Activated CD8-positive, alpha-beta memory T cell treated with anti-CD3 and anti-CD28 coated beads, Interleukin-2, amount 50 U/mL, for 1 hour (primary cell): ENCODE measurements at regions not wholly inside any gene's neighbourhood (a gene's known extent, or its start where the extent isn't known, plus 50 kb on each side); places are given as distances from the start of the nearest gene placed in this dataset.

Experiments used
- DNase-seq: peaks from one replicate; pipeline ENCODE4 v3.0.0-alpha.2; 2020; ENCODE audit errors: extremely low read depth

DNA sequence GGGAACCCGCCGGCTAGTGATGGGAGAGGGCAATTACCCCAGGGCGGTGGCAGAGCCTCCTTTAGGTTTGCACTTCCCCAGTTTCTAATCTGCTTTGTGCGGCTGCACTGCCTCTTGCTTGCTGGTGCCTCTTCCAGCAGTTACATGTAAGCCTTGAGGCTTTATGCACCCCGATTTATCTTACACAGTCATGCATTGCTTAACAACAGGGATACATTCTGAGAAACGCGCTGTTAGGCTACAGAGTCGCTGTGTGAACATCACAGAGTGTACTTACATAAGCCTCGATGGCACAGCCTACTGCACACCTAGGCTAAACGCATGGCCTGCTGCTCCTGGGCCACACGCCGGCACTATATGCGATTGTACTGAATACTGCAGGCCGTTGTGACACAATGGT, 155.6 kb upstream of the MKI67 start:
- DNase-seq: no peak

GRCh38 chr10:128286141-128286761, 160.0 kb upstream of the MKI67 start:
- DNase-seq: no peak

DNA sequence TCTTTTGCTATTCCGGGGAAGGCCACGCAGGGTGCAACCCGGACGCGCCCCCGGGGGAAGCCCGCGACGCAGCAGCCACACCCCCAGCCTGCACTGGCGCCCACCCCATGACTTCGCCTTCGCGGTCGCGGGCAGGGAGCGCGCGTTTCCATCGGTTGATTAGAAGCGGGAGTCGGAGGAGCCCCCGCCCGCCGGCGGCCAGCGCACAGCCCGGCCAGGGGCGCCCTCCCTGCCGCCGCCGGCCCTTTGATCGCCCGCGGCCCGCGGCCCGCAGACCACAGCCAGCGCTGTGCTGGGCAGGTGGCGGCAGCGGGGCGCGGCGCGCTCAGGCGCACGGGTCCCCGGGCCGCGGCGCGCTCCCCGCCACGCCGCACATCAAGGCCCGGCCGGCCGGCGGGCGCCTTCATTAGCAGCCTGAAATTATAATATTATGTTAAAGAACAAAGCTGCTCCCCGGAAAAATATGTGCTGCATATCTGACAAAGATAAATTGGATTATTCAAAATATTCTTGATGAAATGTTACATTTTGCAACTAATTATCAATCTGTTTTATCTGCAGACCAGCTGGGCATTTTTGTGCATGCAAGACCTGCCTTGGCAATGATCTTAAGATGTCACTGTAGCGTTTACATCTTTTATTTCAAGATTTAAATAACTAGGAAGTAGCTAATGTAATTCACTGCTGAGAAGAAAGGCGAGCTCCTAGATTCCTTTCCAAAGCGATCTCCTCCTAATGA, 160.7 kb upstream of the MKI67 start:
- DNase-seq: no peak

DNA sequence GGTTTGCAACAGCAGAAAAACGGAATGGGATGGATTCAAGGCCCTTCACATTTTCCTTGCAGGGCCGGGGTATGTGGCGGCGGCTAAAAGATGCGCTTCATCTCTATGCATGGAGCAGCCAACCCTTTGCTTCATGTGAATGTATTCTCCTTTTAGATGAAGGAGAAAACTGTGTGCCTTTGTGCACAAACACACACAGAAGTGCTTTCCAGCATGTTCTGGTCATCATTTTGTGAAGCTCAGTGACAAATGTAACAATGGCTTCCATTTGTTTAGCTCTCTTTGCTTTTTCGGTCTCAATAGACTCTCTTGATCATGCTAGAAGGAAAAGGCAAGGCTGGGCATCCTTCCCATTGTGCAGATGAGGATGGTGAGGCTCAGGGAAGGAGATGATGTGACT, 161.7 kb upstream of the MKI67 start:
- no peak for DNase-seq

GRCh38 chr10:128289621-128290020, 163.4 kb upstream of the MKI67 start:
- DNase-seq: no peak

GRCh38 chr10:128295003-128295402, 168.8 kb upstream of the MKI67 start:
- DNase-seq: no peak

DNA sequence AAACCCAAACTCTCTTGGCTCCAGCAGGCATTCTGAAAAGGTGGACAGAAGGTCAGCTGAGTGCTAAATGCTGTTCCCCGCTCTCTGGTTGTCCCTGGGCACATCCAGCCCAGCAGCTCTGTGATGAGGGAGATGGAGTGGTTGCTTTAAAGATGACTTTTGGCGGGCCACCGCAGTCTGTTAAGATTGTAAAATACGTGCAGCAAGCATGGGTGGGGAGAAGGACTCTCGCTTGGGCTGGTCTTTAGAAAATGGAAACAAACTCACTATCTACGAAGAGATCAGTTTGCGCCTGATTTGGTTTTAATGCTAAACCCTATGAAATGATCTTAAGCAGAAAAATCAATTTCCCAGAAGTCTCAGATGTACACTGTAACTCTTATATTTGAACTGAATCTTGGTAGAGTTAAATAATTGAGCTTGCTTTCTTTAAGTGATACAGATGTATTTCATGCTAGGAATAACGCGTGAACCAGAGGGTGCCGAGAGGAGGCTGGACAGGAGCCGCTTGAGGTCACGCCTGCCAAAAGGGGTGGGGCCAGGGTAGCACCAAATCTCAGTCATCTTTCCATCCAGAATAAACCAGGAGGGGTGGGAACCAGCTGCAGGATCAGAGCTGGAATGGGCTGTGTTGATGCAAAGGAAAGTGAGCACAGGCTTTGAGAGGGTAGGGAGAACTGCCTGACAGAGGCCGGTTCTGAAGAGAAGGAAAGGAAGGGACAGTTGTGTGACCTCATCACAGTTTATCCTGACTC, 170.2 kb upstream of the MKI67 start:
- DNase-seq: no peak

DNA sequence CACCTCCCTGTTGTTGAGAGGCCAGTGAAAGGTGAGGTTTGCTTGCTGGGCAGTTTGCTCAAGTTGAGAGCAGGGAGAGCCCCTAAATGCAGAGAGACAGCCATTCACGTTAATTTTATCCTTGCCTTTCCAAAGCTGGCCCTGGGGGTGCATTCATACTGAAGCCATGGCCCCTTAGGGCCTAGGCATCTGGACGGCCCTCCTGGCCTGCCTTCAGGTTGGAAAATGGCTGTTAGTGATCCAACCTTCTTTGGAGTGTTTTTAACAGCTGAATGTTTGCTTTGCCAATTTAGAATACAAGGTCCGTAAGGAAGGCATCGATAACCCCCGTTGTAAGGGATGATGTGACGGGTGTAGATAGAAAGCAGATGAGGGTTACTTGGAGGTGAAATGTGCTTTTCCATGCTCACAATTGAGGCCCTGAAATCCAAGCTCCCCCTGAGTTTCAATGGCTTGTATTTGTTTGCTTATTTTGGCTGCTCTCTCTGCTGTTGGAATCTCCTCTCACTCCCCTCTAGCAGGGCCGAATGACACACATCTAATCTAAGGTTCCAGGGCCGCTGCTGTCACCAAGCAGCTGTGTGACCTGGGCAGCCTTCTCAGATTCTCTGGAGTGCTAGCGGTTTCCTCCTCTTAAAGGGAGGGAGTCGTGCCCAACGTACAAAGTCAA, 171.6 kb upstream of the MKI67 start:
- DNase-seq: no peak

DNA sequence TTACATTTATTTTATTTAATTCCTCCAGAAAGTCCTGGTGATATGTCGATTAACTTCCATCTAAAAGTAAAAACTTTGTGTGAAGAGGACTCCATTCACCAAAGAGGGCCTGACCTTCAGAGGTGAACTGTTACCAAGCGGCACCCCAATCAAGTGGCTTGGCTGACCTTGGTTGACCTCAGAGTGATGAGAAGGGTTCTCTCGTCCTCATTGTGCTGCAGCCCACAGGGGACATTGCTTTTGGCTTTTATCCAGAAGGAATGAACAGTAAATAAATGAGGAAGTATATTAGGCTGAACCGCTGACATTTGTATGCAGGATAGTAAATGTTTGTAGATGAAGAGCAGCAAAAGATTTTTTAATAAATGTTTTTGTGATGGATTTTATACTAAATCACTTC, 172.4 kb upstream of the MKI67 start:
- DNase-seq: no peak

DNA sequence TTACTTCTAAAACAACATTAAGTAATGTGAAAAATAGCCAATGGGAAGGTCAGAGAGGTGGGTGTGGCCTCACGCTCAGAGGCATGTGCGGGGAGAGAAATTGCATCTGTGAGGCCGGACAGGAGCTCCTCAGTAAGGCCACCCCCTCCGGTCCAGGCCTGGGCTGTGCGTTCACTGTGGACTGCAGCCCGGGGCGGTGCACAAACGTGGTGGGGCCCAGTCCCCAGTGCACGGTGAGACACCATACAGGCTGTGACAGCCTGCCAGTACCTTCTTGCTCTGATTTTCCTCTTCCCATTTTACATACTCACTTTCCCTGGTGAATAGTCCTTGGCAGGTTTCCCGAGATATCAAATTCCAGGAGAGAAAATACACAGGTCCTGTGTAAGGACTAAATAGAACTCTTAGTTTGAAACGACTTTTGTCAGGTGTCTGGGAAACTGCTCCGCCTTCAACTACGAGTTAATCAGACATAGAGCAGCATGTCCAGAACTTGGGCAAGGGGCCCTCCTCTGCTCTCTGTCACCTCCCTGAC, 174.1 kb upstream of the MKI67 start:
- DNase-seq: no peak

DNA sequence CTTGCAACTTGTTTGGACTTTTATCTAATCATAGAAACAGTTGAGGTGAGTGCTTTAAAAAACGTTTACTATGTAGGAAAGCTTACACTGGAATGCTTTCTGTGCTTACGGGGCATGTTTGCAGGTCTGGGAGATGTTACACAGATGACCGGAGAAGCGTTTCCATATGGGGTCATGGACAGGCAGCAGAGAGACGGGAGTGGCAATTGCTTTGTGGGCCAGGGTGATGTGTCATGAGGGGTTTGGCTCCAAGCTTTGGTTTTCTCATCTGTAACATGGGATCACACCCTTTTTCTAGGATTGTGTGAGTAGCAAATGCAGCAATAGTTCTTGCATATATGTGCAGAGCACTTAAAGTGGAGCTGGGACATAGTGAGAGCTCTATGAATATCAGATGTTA, 174.8 kb upstream of the MKI67 start:
- no peak for DNase-seq

DNA sequence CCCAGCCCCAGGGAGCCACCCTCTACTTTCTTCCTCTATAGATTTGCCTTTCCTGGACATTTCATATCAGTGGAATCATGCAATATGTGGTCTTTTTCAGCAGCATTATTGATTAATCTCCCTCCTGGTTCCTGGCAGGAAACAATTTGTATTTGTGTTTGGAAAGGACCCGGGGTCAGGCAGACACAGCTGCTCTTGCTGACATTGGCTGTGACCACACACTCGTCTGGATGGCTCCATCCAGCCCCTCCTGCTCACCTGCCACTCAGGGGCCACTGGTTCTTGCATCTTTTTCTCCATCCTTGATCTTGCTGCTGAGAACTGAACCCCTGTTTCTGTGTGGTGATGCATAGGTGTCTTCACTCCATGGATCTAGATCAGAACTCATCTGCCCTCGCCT, 176.6 kb upstream of the MKI67 start:
- no peak for DNase-seq

GRCh38 chr10:128304271-128304670, 178.0 kb upstream of the MKI67 start:
- DNase-seq: no peak

- no peak for DNase-seq
Observed at GRCh38 chr10:128305601-128306345, 179.6 kb upstream of the MKI67 start.

GRCh38 chr10:128306535-128306934, 180.3 kb upstream of the MKI67 start:
- DNase-seq: no peak

DNA sequence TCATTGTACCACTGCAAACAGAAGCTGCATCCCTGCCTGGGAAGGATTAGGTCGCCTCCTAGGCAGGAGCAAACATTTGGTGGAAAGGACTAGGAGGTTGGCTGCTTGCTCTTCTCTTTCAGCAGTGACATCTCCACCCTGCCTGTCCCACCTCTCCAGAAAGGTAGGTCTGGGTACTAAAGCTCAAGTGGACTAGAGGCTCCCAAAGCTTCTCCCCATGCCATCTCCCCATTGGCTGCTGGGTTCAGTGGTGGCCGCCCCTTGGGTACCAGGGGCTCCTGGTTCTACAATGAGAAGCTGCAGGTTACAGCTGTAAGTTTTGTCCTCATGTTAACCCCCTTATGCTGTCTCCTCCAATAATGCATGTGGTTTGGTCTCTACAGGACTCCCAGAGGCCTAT, 180.7 kb upstream of the MKI67 start:
- no peak for DNase-seq

GRCh38 chr10:128307820-128308219, 181.6 kb upstream of the MKI67 start:
- DNase-seq: no peak

DNA sequence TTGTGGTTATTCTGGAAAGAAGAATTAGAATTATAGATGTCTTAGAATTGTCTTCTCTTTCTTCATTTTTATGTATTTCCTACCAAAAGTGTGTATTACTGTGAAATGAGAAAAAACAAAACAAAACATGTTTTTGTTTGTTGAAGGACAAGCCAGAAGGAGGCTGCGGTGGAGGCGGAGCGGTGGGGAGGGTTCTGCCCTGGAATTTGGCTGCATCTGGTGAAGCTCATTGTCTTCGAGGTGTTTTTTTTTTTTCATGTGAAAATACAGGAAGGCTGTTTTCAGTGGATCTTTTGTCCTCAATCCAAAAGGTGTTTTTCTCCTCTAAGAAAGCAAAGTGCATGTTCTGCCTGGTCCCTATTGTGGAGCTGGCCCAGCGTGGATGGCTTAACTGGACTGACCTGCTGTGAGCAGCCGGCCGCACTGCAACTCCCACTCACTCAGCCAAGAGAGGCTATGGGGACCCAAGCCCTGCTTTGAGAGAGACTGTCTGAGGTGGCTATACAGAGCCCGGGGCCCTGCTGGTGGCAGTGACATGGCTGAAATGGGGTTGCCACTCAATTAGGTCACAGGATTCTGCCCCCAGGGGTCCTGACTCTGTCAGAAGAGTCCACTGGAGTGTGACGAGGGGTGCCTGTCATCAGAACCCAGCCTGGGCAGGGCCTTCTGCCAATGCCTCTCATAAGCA, 184.9 kb upstream of the MKI67 start:
- DNase-seq: no peak

DNA sequence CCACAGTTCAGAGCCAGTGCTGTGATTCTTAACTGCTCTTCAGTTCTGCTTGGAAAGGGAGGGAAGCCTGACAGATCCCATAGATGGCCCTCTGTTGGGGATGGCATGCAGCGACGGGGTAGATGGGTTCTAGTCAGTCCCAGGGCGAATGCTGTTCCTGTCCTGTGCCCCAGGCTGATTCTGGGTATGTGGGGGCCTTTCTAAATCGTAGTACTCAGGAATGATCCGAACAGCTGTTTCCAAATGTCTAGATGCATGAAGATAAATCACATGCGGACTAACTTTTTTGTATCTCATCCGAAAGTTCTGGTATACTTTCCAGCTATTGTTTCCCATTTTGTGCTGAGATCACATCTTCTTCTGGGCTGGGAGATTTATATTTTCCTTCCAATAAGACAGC, 186.0 kb upstream of the MKI67 start:
- DNase-seq: no peak

DNA sequence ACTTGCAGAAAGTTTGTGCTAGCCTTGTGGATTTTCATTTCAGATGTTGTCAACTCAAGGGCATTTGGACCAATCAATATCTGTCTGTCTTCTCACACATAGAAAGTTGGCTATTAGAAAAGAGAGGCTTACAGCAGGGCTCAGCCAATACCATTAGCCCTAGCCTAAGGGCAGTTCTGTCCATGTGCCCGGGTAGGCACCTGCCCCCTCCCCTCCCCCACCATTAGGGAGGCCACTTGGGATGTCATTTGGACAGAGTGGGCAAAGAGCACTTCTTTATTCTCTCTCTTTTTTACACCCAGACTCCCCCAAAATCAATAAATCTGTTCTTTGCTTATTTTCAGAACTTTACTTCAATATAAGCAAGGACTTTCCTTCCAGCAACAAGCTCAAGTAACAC, 188.5 kb upstream of the MKI67 start:
- DNase-seq: no peak
